KMS-11 (cell line): ENCODE measurements at regions not wholly inside any gene's neighbourhood (a gene's known extent, or its start where the extent isn't known, plus 50 kb on each side); places are given as distances from the start of the nearest gene placed in this dataset.

ENCODE experiments used
- H2AFZ ChIP-seq: fragments of 200-600 bp; sonication (generic); 2 replicates; pipeline ENCODE4 v1.6.1; 2016; ENCODE audit warnings: antibody characterized with exemption, mixed run types, low read depth
- H3K27ac ChIP-seq: fragments of 200-600 bp; sonication (generic); 2 replicates; pipeline ENCODE4 v1.6.1; 2016; ENCODE audit warnings: mild to moderate bottlenecking, mixed run types
- H3K27me3 ChIP-seq: fragments of 200-600 bp; sonication (generic); 2 replicates; pipeline ENCODE4 v1.6.1; 2017; ENCODE audit warnings: mild to moderate bottlenecking, low read depth, mixed run types, moderate library complexity; ENCODE audit not compliant: insufficient read depth
- H3K36me3 ChIP-seq: fragments of 200-600 bp; sonication (generic); 2 replicates; pipeline ENCODE4 v1.6.1; 2017; ENCODE audit warnings: mild to moderate bottlenecking, mixed run types; ENCODE audit not compliant: insufficient read depth
- H3K4me1 ChIP-seq: fragments of 200-600 bp; sonication (generic); 2 replicates; pipeline ENCODE4 v1.6.1; 2016; ENCODE audit warnings: mild to moderate bottlenecking, low read depth, mixed run types; ENCODE audit not compliant: poor library complexity, severe bottlenecking
- H3K4me2 ChIP-seq: fragments of 200-600 bp; sonication (generic); 2 replicates; pipeline ENCODE4 v1.7.0; 2016; ENCODE audit warnings: mild to moderate bottlenecking, mixed run types
- H3K4me3 ChIP-seq: fragments of 200-600 bp; sonication (generic); IDR thresholded peaks from 2 replicates; pipeline ENCODE4 v1.6.1; 2017; ENCODE audit warnings: low read depth, low read length, mixed read lengths; ENCODE audit not compliant: insufficient read depth
- H3K79me2 ChIP-seq: fragments of 200-600 bp; sonication (generic); 2 replicates; pipeline ENCODE4 v1.6.1; 2016; ENCODE audit warnings: low read depth, mixed run types; ENCODE audit not compliant: insufficient read depth
- H3K9ac ChIP-seq: fragments of 200-600 bp; sonication (generic); 2 replicates; pipeline ENCODE4 v1.6.1; 2016; ENCODE audit warnings: mild to moderate bottlenecking, mixed run types
- H4K20me1 ChIP-seq: fragments of 200-600 bp; sonication (generic); 2 replicates; pipeline ENCODE4 v1.6.1; 2016; ENCODE audit warnings: mild to moderate bottlenecking, mixed run types; ENCODE audit not compliant: insufficient read depth
- CTCF ChIP-seq: fragments of 200-600 bp; sonication (generic); conservative IDR thresholded peaks from 2 replicates; pipeline ENCODE4 v1.6.1; 2017; ENCODE audit warnings: low read depth, mild to moderate bottlenecking, antibody characterized with exemption, low read length, moderate library complexity, mixed read lengths

- Histone ChIP-seq H3K27ac (no peak overlapping the region), H3K79me2 (no peaks in the 10 kb centered on the region), H3K9ac (no peak overlapping the region), H3K4me2 (peak overlapping the region; percentile 84; the same call in 1 of the 2 replicates), H3K36me3 (no peaks in the 10 kb centered on the region), H3K27me3 (no peaks in the 10 kb centered on the region), H4K20me1 (no peaks in the 10 kb centered on the region), H2AFZ (no peak overlapping the region), H3K4me3 (no peak overlapping the region), H3K4me1 (peaks cover 58% of the 10 kb centered on the region)
- TF ChIP-seq CTCF = no peak
Observed at GRCh38 chr5:5755888-5756287, 333.4 kb downstream of the ICE1 start.

GRCh38 chr5:5752844-5753243 lies 330.4 kb downstream of the ICE1 start:
- H3K9ac ChIP-seq = no peak overlapping the region; the same call in 1 of the 2 replicates
- no peak overlapping the region for H3K4me3 ChIP-seq

GRCh38 chr5:5751987-5752386 lies 329.5 kb downstream of the ICE1 start:
- Histone ChIP-seq H3K79me2 (no peaks in the 10 kb centered on the region), H3K9ac (0 out of 2 replicates have a peak overlapping the region, but pooled peaks have one; percentile 15), H3K27ac (peak overlapping the region; percentile 53), H3K27me3 (no peaks in the 10 kb centered on the region), H3K4me1 (peaks cover 74% of the 10 kb centered on the region), H4K20me1 (no peaks in the 10 kb centered on the region), H3K4me2 (peak overlapping the region; percentile 84), H3K36me3 (no peaks in the 10 kb centered on the region), H3K4me3 (no peak overlapping the region), H2AFZ (peak overlapping the region; percentile 11; the same call in 1 of the 2 replicates)
- no peak for TF ChIP-seq CTCF

More at GRCh38 chr5:5752844-5753243, 330.4 kb downstream of the ICE1 start:
- H3K79me2 ChIP-seq = no peaks in the 10 kb centered on the region
- H3K36me3 ChIP-seq = no peaks in the 10 kb centered on the region
- H3K4me1 ChIP-seq = peaks cover 74% of the 10 kb centered on the region
- no peaks in the 10 kb centered on the region for H3K27me3 ChIP-seq
- H3K4me2 ChIP-seq = peak overlapping the region; percentile 84
- no peak for TF ChIP-seq CTCF
- peak overlapping the region; percentile 39 for H2AFZ ChIP-seq
- H4K20me1 ChIP-seq = no peaks in the 10 kb centered on the region
- H3K27ac ChIP-seq = peak overlapping the region; percentile 53

- no peak for TF ChIP-seq CTCF
- no peaks in the 10 kb centered on the region for H3K36me3 ChIP-seq
- H3K27ac ChIP-seq = peak overlapping the region; percentile 53
- H3K79me2 ChIP-seq = no peaks in the 10 kb centered on the region
- H3K9ac ChIP-seq = 0 out of 2 replicates have a peak overlapping the region, but pooled peaks have one; percentile 15
- no peaks in the 10 kb centered on the region for H4K20me1 ChIP-seq
- H3K4me3 ChIP-seq = no peak overlapping the region
- peaks cover 72% of the 10 kb centered on the region for H3K4me1 ChIP-seq
- no peaks in the 10 kb centered on the region for H3K27me3 ChIP-seq
- peak overlapping the region; percentile 11; the same call in 1 of the 2 replicates for H2AFZ ChIP-seq
- peak overlapping the region; percentile 84 for H3K4me2 ChIP-seq
Observed at GRCh38 chr5:5751498-5751897, 329.0 kb downstream of the ICE1 start.
